ENCODE measurements at regions not wholly inside any gene's neighbourhood (a gene's known extent, or its start where the extent isn't known, plus 50 kb on each side); places are given as distances from the start of the nearest gene placed in this dataset.

- DNase-seq, result no peak
These were observed 357.9 kb upstream of the USP24 start for GRCh38 chr1:55572878-55573734.

- DNase-seq, result no peak
These were observed 356.6 kb upstream of the USP24 start for GRCh38 chr1:55571767-55572166.

GRCh38 chr1:55569417-55569816 is 354.3 kb upstream of the USP24 start:
- no peak for DNase-seq

GRCh38 chr1:55568732-55569131 is 353.6 kb upstream of the USP24 start:
- no peak for DNase-seq

DNA sequence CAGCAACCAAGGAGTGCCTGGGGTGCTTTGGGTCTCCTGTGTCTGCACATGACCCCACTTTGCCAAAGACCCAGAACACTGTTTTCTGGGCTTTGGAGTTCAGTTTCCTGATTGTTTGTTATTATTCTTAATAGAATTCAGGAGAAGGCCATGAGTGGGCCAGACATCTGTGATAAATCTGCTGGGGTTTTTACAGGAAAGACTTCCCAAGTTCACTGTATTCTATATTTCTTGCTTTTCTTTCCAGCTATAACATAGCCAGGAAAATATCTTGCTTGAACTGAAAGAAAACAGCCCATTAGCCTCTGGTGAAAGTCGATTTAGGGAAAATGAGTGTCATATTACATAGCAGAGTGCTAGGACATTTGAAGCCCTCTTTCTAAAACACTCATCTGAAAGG is 345.1 kb upstream of the USP24 start:
- DNase-seq, result peak; percentile 75

DNA sequence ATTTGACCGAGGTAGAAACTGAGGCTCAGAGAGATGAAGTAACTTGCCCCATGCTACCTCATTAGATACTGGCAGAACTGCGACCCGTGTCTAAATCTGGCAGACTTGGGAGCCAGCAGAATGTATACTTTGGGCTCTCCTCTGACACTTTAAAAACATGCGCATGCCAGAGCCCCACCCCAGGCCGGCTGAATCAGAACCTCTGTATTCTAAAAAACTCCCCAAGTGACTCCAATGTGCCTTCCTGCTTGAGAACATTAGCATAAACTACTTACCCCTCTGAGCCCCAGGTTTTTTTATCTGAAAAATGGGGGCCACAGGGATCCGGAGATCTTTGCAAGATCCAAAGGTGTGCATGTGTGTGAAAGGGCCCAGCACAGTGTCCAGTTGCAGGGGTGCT is 344.7 kb upstream of the USP24 start:
- DNase-seq, result peak; percentile 53

DNA sequence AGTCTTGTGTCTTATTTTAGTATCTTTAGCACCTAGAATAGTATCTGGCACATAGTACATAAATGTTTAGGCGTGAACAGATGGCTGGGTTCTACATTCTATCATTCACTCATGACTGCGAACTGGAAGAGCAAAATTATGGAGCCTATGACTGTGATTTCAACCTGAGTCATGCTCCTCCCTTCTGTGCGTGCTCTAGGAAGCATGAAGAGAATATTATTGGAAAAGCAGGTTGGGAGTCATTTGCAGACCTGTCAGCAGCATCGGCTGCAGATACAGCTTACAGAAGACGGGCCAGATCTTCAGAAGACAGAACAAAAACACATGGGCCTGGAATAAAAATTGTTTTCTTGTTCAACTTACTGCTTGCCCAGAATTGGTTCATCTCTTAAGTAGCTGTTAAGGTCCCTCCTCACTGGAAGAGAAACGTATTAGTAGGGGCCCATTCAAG is 344.0 kb upstream of the USP24 start:
- DNase-seq, result peak; percentile 60

DNA sequence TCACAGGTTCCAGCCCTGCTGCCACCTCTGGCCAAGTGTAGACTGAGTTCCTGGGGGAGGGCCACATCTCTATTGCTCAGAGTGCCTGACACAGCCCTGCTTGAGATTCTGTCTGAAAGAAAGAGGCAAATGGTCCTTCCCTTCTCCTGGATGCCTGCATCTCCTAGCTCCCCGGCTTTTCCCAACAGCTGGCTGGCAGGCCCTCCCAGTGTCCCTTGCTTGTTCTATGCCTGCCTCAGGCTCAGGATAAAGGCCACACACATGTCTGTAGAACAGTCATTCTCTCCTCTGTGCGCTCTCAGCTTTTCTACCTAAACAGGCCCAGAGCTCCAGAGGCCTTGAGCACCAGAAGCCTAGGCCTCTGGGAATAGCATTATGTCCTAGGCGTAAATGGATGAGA is 343.4 kb upstream of the USP24 start:
- DNase-seq, result peak; percentile 54

- DNase-seq, result peak; percentile 45
These were observed 341.0 kb upstream of the USP24 start for GRCh38 chr1:55555956-55556725.

DNA sequence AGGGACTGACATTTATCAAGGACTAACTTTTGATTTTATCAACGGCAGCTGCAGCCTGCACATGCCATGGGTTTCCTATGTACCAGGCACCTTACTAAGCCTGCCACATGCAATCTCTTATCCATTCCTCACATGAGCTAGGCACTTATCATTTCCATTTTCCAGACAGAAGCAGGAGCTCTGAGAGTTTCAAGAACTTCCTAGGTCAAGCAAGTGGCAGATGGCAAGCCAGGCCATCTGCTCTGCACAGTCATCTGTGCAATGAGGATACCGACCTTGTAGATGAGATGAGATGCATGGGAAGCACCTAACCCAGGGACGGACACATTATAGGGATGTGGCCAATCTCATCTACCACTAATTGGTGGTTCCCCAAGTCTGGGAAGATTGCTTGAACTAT is 339.4 kb upstream of the USP24 start:
- DNase-seq, result no peak

DNA sequence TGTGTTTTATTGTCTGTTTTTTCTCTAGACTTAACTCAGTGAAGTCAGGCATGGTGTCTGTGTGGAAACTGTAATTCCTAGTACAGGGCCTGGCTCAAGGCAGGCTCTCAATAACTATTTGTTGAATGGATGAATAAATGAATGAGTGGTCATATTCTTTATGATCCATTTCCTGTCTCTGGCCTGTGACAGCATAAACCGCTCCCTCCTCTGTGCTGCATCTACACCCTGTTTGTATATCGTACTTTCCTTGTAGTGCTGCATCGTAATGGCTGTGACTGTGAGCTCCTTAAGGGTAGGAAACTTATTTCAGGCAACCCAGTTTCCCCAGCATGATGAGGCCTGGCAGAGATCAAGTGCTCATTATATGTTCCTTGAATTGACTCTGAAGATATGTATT is 337.5 kb upstream of the USP24 start:
- no peak for DNase-seq

DNA sequence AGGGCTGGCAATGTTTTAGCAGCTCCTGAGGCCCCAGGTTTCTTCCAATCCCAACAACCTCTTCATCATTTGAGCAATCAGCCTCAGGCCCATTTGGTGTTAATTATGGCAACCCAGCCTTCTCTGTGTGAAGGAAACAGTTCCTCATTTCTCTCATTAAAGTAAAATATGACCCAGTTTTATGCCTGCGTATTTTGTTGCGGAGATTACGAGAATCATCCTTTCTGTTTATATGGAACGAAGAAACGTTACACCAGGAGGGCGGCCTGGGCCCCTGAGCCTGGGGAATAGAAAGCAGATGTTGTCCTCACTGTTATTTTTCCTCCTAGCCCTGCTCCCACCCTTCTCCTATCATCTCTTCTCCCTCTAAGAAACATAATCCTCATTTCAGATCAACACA is 332.2 kb upstream of the USP24 start:
- DNase-seq, result peak; percentile 73

DNA sequence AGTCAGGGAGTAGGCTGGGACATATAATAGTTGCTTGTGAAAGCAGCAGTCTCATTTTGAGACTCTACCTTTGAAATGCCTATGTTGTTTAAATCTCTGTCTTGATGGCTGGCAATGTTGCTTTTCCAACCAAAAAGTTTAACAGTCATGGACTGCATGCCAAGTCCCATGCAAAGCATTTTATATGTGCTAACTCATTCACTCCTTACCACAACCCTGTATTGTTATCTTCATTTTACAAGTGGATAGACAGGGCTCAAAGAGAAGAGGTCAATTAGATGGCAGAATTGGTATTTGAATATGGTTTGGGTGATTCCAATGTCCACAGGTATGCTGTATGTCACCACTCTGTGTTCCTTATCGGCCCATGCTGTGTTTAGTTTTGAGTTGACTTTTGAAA is 331.4 kb upstream of the USP24 start:
- no peak for DNase-seq

DNA sequence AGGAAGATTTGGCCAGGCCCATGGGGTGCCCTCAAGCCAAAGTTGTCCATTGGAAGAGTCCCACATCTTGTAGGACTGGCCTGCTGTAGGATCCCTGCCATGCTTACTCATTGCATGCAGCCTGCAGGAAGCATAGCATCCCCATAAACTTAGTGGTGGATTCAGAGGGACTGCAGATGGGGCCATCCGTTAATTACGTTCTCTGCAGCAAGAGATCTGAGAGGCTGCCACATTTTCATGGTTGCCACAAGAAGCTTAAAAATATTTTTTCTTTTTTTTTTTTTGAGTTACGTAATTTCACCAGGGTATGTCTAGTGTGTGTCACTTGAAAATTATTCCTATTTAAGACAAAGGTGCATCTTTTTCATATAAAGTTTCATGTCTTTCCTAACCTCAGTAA is 329.7 kb upstream of the USP24 start:
- no peak for DNase-seq

- no peak for DNase-seq
These were observed 327.8 kb upstream of the USP24 start for GRCh38 chr1:55542901-55543504.

- no peak for DNase-seq
These were observed 326.1 kb upstream of the USP24 start for GRCh38 chr1:55541296-55541695.

DNA sequence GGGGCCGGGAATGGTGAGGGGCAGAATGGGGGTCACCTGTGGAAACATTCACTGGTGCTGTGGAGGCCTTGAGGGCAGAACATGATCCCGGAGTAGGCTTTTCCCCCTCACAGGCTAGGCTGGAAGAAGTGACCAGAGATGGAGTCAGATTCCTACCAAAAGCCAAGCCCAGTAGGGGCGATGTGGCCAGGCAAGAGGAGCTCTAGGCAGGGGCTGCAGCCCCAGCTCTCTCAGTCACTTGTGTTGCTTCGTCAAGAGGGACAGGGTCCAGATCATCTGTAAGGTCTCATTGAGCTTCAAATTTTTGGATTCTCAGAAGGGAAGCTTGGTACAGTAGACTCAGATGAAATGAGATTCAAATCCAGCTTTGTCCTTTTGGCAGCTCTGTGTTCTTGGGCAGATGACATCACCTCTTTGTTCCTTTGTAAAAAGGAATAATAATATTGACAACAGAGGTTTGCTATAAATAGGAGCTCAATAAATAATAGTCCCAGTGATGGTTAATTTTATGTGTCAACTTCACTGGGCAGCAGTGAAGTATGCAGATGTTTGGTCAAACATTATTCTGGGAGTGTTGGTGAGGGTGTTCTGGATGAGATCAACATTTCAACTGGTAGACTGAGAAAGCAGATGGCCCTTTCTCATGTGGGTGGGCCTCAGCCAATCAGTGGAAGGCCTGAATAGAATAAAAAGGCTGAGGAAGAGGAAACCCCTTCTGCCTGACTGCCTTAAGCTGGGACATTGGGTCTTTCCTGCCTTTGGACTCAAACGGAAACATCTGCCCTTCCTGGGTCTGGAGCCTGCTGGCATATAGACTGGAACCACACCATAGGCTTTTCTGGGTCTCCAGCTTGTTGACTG is 324.7 kb upstream of the USP24 start:
- no peak for DNase-seq

DNA sequence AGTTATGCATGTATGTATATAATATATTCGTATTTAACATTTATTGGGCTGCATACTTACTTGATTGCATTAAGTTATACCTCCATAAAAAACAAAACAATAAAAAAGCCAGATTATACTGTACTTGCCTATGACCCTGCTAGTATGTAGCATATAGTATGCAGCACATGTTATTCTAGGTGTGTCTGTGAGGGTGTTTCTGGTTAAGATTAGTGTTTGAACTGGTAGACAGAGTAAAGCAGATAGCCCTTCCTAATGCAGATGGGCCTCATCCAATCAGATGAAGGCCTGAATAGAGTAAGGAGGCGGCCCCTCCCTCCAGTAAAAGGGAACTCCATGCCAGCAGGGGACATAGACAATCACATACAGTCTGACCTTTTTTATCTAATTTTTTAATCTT is 323.3 kb upstream of the USP24 start:
- no peak for DNase-seq

GRCh38 chr1:55536545-55536865 is 321.3 kb upstream of the USP24 start:
- DNase-seq, result peak; percentile 10

DNA sequence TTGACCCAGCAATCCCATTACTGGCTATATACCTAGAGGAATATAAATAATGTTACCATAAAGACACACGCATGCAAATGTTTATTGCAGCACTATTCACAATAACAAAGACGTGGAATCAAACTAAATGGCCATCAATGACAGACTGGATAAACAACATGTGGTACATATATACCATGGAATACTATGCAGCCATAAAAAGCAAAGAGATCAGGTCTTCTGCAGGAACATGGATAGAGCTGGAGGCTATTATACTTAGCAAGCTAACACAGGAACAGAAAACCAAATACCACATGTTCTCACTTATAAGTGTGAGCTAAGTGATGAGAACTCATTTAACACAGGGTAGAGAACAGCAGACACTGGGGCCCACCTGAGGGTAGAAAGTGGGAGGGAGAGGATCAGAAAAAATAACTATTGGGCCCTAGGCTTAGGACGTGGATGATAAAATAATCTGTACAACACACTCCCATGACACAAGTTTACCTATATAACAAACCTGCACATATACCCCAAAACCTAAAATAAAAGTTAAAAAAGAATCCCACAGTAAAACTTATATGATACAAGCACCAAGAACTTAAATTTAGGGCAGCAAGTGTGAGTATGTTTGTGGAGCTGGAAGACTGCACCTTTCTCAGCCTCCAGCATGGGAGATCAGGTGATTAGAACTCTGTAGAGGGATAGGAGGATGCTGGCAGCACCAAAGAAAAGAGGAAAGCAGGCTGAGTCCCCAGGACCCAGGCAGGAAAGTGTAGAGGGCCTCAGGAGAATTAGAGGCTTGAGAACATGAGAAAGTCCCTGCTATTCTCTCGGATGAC is 320.8 kb upstream of the USP24 start:
- DNase-seq, result no peak

GRCh38 chr1:55534565-55535121 is 319.5 kb upstream of the USP24 start:
- no peak for DNase-seq
